Cardiac muscle cell (in vitro differentiated cells and primary cell): ENCODE measurements at regions not wholly inside any gene's neighbourhood (a gene's known extent, or its start where the extent isn't known, plus 50 kb on each side); places are given as distances from the start of the nearest gene placed in this dataset.

Source experiments
- DNase-seq, 2 donors: peaks; one replicate each; pipeline versions ENCODE4 v3.0.0 to v3.0.0-alpha.2; 2010 to 2017; ENCODE audit warnings: low read depth in 1 of 2, low spot score in 1 of 2
- H3K27ac ChIP-seq: fragments of 200-600 bp; sonication (generic); 2 replicates; pipeline ENCODE4 v1.5.1; 2016
- H3K27me3 ChIP-seq: fragments of 200-600 bp; sonication (generic); 2 replicates; pipeline ENCODE4 v1.6.0; 2016; ENCODE audit warnings: control low read depth
- H3K36me3 ChIP-seq: fragments of 200-600 bp; sonication (generic); 2 replicates; pipeline ENCODE4 v1.5.1; 2016; ENCODE audit warnings: control low read depth
- H3K4me1 ChIP-seq: fragments of 200-600 bp; sonication (generic); 2 replicates; pipeline ENCODE4 v1.8.1; 2017; ENCODE audit warnings: low read depth, mild to moderate bottlenecking, mixed run types
- H3K4me3 ChIP-seq: fragments of 200-600 bp; sonication (generic); 2 replicates; pipeline ENCODE4 v1.5.1; 2016; ENCODE audit warnings: mild to moderate bottlenecking
- H3K9me3 ChIP-seq: fragments of 200-600 bp; sonication (generic); 2 replicates; pipeline ENCODE4 v1.5.1; 2017; ENCODE audit warnings: low read depth, mild to moderate bottlenecking, control low read depth
- CTCF ChIP-seq: IDR thresholded peaks from 2 replicates; pipeline ENCODE4 v1.5.1; 2012; ENCODE audit warnings: low read depth, mild to moderate bottlenecking, low read length

- Histone ChIP-seq H3K4me1 (no peaks in the 10 kb centered on the region), H3K4me3 (no peak overlapping the region), H3K36me3 (no peaks in the 10 kb centered on the region), H3K27me3 (no peaks in the 10 kb centered on the region), H3K9me3 (no peaks in the 10 kb centered on the region), H3K27ac (no peak overlapping the region)
- no peak for TF ChIP-seq CTCF
- DNase-seq, result no peak
Measured at GRCh38 chr4:24411299-24411698, 173.1 kb downstream of the DHX15 start.

GRCh38 chr4:24408640-24409039, 175.7 kb downstream of the DHX15 start:
- Histone ChIP-seq H3K9me3 (no peaks in the 10 kb centered on the region), H3K4me1 (no peaks in the 10 kb centered on the region), H3K27ac (no peak overlapping the region), H3K27me3 (no peaks in the 10 kb centered on the region), H3K4me3 (no peak overlapping the region), H3K36me3 (no peaks in the 10 kb centered on the region)
- no peak for DNase-seq
- TF ChIP-seq CTCF, result no peak

DNA sequence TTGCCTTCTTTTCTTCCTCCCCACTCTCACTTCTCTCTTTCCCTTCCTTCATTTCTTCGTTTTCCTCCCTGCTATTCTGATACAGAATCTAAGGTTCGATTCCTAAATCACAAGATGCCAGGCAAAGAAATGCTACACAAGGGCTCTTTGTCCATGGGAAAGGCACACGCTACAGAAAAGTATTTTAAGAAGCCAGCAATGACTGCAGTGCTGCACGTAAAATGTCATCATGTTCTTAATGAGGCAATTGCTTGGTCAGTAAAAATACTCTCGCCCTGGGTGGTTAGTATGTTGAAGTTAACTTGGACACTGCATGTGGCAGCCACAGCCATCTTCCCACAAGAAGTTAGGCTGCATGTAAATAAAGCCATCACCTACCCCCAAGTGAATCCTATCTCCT, 178.4 kb downstream of the DHX15 start:
- Histone ChIP-seq H3K9me3 (no peaks in the 10 kb centered on the region), H3K4me3 (no peak overlapping the region), H3K27ac (no peak overlapping the region), H3K4me1 (no peaks in the 10 kb centered on the region), H3K27me3 (no peaks in the 10 kb centered on the region), H3K36me3 (no peaks in the 10 kb centered on the region)
- DNase-seq, result no peak
- TF ChIP-seq CTCF, result no peak

DNA sequence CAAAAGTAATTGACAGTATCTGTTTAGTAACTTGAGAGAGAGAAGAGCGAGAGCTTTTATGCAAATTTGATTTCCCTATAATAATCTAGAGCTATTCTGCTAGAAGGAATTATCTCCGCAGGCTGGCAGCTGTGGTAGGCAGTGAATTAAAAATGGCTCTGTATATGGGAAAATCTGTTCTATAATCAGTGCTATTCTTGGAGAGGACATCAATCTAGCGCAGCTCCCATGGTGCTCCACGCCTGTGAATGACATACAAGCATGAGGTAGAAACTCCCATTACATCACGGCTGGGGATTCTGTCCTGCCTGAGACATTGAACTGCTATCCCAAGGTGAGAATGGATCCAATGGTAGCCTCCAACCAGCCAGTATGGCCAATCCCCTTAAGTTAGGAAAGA, 179.0 kb downstream of the DHX15 start:
- Histone ChIP-seq H3K36me3 (no peaks in the 10 kb centered on the region), H3K9me3 (no peaks in the 10 kb centered on the region), H3K4me1 (no peaks in the 10 kb centered on the region), H3K27ac (no peak overlapping the region), H3K4me3 (no peak overlapping the region), H3K27me3 (no peaks in the 10 kb centered on the region)
- DNase-seq, result no peak
- no peak for TF ChIP-seq CTCF

DNA sequence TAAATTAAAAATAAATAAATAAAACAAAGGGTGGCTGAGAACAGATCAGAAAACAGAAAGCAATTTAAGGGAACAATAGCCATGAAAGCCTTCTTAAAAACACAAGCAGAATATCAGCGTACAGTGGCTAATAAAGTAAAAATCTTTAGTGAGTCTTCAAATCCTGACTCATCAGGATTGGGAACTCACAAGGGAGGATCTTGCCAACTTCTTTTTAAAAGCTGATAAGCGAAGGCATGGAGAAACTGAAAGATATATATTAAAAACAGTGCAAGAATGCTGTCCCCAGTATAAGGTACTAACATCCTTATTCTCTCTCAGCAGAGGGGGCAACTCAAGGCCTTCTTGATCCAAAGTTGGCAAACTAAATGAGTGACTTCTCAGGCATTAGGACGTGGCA, 180.1 kb downstream of the DHX15 start:
- H3K4me3 ChIP-seq, result no peak overlapping the region
- peak in 1 of 2 donors; percentile 46 for DNase-seq
- H3K27ac ChIP-seq, result no peak overlapping the region
- no peaks in the 10 kb centered on the region for H3K4me1 ChIP-seq
- H3K9me3 ChIP-seq, result no peaks in the 10 kb centered on the region
- H3K27me3 ChIP-seq, result no peaks in the 10 kb centered on the region
- no peak for TF ChIP-seq CTCF
- H3K36me3 ChIP-seq, result no peaks in the 10 kb centered on the region

DNA sequence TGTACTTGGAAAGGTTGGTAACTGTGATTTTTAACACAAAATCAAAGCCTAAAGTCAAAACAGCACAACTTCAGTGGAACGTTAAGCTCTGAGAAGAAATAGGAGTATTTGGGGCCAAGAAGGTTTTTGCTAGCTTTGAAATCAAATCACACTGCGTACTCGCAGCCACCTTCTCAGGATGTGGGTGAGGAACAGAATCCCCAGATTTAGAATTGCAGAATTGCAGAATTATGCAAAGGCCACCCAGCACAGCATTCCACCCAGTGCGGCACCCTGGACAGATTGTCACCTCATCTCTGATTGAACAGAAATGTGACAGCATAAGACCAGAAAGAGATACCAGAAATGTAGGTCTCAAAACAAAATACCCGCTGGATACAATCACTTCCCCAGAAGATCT, 181.1 kb downstream of the DHX15 start:
- no peaks in the 10 kb centered on the region for H3K27me3 ChIP-seq
- no peaks in the 10 kb centered on the region for H3K9me3 ChIP-seq
- H3K36me3 ChIP-seq, result no peaks in the 10 kb centered on the region
- H3K4me3 ChIP-seq, result no peak overlapping the region
- TF ChIP-seq CTCF, result no peak
- no peak for DNase-seq
- H3K4me1 ChIP-seq, result no peaks in the 10 kb centered on the region
- no peak overlapping the region for H3K27ac ChIP-seq
